Suprapubic skin (tissue), 3 donors: ENCODE measurements at regions not wholly inside any gene's neighbourhood (a gene's known extent, or its start where the extent isn't known, plus 50 kb on each side); places are given as distances from the start of the nearest gene placed in this dataset.

Source experiments
- EP300 ChIP-seq: sonication (generic); formaldehyde crosslinking; IDR thresholded peaks from one replicate; pipeline ENCODE4 v1.6.1; 2017; ENCODE audit warnings: antibody characterized with exemption
- POLR2A ChIP-seq, 2 donors: fragments of 450-650 bp; IDR thresholded peaks; one replicate each; pipeline ENCODE4 v1.6.1; 2017; ENCODE audit warnings: antibody characterized with exemption in 2 of 2, mild to moderate bottlenecking in 2 of 2, moderate library complexity in 2 of 2
- TF ChIP-seq, protein P1 (sequence below), 2 donors: fragments of 200-600 bp in 1 of 2; fragments of 450-650 bp in 1 of 2; sonication (generic) in 1 of 2; IDR thresholded peaks; one replicate each; pipeline ENCODE4 v1.5.1; 2016 to 2019; ENCODE audit warnings: antibody characterized with exemption in 2 of 2, mild to moderate bottlenecking in 1 of 2, moderate library complexity in 1 of 2

DNA sequence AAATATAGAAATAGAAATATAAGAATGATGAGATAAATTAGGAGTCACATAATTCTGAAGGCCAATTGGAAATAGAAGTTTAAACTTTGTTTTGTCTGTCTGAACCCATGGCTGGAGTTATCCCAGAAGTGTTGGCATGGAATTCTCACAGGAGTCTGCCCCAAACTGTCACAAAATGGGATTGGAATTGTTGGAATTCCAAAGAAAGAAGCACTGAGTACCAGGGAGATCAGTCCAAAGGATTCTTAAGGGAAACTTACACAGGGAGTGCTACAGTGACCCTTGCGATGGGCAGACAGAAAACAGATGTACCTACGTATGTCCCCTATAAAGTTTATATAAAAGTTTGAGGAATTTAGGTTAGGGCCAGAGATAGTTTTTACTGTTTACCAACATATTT, 1607.7 kb downstream of the ARAP2 start:
- TF ChIP-seq, protein P1, sequence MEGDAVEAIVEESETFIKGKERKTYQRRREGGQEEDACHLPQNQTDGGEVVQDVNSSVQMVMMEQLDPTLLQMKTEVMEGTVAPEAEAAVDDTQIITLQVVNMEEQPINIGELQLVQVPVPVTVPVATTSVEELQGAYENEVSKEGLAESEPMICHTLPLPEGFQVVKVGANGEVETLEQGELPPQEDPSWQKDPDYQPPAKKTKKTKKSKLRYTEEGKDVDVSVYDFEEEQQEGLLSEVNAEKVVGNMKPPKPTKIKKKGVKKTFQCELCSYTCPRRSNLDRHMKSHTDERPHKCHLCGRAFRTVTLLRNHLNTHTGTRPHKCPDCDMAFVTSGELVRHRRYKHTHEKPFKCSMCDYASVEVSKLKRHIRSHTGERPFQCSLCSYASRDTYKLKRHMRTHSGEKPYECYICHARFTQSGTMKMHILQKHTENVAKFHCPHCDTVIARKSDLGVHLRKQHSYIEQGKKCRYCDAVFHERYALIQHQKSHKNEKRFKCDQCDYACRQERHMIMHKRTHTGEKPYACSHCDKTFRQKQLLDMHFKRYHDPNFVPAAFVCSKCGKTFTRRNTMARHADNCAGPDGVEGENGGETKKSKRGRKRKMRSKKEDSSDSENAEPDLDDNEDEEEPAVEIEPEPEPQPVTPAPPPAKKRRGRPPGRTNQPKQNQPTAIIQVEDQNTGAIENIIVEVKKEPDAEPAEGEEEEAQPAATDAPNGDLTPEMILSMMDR (IDR thresholded peaks at IDR 0.05) = no peak
- TF ChIP-seq POLR2A (IDR thresholded peaks at IDR 0.05) (no peak), EP300 (no peak)
